OCI-LY1 (cell line): ENCODE measurements at regions not wholly inside any gene's neighbourhood (a gene's known extent, or its start where the extent isn't known, plus 50 kb on each side); places are given as distances from the start of the nearest gene placed in this dataset.

Experiments used
- EZH2 ChIP-seq: fragments of 200-600 bp; sonication (generic), shearing (Covaris generic); IDR thresholded peaks from 2 replicates; pipeline ENCODE4 v1.8.0; 2017; ENCODE audit warnings: borderline replicate concordance, mixed run types, mild to moderate bottlenecking, antibody characterized with exemption, low read length, moderate library complexity, mixed read lengths
- TF ChIP-seq, protein P1 (sequence below): fragments of 200-600 bp; sonication (generic), shearing (Covaris generic); IDR thresholded peaks from 2 replicates; pipeline ENCODE4 v1.5.1; 2017; ENCODE audit warnings: mild to moderate bottlenecking, antibody characterized with exemption, low read length, moderate library complexity, mixed read lengths

DNA sequence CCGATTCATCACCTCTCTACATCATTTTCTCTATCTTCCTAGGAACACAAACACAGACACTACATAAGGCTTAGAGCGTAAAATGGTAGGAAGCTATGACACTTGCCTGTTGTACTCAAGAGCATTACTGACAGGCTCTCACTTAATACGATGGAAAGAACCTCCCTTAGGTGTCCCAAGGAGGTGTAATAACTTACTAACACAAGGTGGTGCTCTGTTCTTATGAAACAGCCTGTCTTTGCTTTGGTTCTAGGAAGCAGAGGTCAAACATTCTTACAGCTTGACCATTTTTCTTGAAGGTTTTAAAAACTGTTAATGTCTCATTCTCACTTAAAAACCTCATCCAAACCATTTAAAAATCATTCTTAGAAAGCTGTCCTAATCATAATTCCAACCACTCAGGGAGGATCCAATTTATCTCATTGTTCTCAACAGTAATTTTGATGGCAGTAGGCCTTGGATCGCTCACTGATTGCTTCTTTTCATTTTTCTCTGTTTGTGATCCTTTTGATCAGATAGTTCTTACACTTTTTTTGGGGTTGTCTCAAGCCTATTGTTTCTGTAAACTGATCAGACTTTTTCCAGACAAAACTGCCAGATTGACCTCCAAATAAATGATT is 317.8 kb upstream of the AGTR1 start:
- TF ChIP-seq, protein P1, sequence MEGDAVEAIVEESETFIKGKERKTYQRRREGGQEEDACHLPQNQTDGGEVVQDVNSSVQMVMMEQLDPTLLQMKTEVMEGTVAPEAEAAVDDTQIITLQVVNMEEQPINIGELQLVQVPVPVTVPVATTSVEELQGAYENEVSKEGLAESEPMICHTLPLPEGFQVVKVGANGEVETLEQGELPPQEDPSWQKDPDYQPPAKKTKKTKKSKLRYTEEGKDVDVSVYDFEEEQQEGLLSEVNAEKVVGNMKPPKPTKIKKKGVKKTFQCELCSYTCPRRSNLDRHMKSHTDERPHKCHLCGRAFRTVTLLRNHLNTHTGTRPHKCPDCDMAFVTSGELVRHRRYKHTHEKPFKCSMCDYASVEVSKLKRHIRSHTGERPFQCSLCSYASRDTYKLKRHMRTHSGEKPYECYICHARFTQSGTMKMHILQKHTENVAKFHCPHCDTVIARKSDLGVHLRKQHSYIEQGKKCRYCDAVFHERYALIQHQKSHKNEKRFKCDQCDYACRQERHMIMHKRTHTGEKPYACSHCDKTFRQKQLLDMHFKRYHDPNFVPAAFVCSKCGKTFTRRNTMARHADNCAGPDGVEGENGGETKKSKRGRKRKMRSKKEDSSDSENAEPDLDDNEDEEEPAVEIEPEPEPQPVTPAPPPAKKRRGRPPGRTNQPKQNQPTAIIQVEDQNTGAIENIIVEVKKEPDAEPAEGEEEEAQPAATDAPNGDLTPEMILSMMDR, result peak; percentile 59; the same call in 1 of the 2 replicates
- no peak for TF ChIP-seq EZH2
